H1 (cell line): ENCODE measurements at regions not wholly inside any gene's neighbourhood (a gene's known extent, or its start where the extent isn't known, plus 50 kb on each side); places are given as distances from the start of the nearest gene placed in this dataset.

Experiments
- CTCF ChIA-PET: fragments of 300-600 bp; sonication (Branson Sonifier 250); formaldehyde crosslinking; loops from one replicate; lab custom pipeline; 2021; ENCODE audit not compliant: partially characterized antibody; lab: Charles Lee
- POLR2A ChIA-PET: fragments of 300-600 bp; sonication (Branson Sonifier 250); formaldehyde crosslinking; loops from one replicate; lab custom pipeline; 2021; ENCODE audit warnings: inconsistent platforms; ENCODE audit not compliant: partially characterized antibody; lab: Charles Lee
- DNase-seq, 2 experiments: peaks; one replicate each; pipeline versions ENCODE4 v3.0.0 to v3.0.0-alpha.2; 2010 to 2022; ENCODE audit warnings: low spot score in 2 of 2, low read depth in 1 of 2, mixed read lengths in 1 of 2
- FAIRE-seq: peaks from 2 replicates; lab custom pipeline; 2011; peaks lifted over from hg19 to GRCh38; lab: Jason Lieb, UNC
- H2AFZ ChIP-seq: 2 replicates; pipeline ENCODE4 v1.8.1; 2012; ENCODE audit warnings: low read length, inconsistent platforms
- H2AK5ac ChIP-seq: 2 replicates; pipeline ENCODE4 v1.6.1; 2013; ENCODE audit warnings: low read depth, low read length
- H2BK120ac ChIP-seq: replicated peaks from 2 replicates; pipeline ENCODE3; 2013; ENCODE audit warnings: low read depth, low read length, inconsistent platforms
- H2BK12ac ChIP-seq: 2 replicates; pipeline ENCODE4 v1.6.1; 2013; ENCODE audit warnings: low read depth, low read length
- H2BK15ac ChIP-seq: 2 replicates; pipeline ENCODE4 v1.6.1; 2013; ENCODE audit warnings: low read length
- H2BK20ac ChIP-seq: 2 replicates; pipeline ENCODE4 v1.6.1; 2013; ENCODE audit warnings: low read length
- H2BK5ac ChIP-seq: 2 replicates; pipeline ENCODE4 v1.6.1; 2013; ENCODE audit warnings: low read depth, low read length
- H3K14ac ChIP-seq: 2 replicates; pipeline ENCODE4 v1.6.1; 2013; ENCODE audit warnings: inconsistent platforms; ENCODE audit not compliant: insufficient read length
- H3K18ac ChIP-seq: 2 replicates; pipeline ENCODE4 v1.6.1; 2013; ENCODE audit warnings: low read length; ENCODE audit errors: extremely low read depth
- H3K23ac ChIP-seq: 2 replicates; pipeline ENCODE4 v1.6.1; 2013; ENCODE audit warnings: inconsistent platforms; ENCODE audit not compliant: insufficient read length
- H3K23me2 ChIP-seq: 2 replicates; pipeline ENCODE4 v1.6.1; 2013; ENCODE audit warnings: low read depth, low read length
- H3K27ac ChIP-seq: 2 replicates; pipeline ENCODE4 v1.6.1; 2011; ENCODE audit warnings: low read depth, low read length, inconsistent platforms
- H3K27me3 ChIP-seq, 4 experiments: replicated peaks in 1 of 4; 1 replicate in 1 of 4; 2 replicates in 3 of 4; pipeline versions ENCODE4 v1.6.1 to v1.8.1; 2011 to 2013; ENCODE audit warnings: low read length in 3 of 4, mild to moderate bottlenecking in 3 of 4, inconsistent platforms in 2 of 4, mixed read lengths in 2 of 4, moderate library complexity in 1 of 4; ENCODE audit not compliant: control insufficient read depth in 3 of 4, insufficient read depth in 3 of 4; ENCODE audit errors: extremely low read depth in 1 of 4
- H3K36me3 ChIP-seq, 4 experiments: 2 replicates each; pipeline versions ENCODE4 v1.6.1 to v1.8.1; 2011 to 2013; ENCODE audit warnings: mild to moderate bottlenecking in 4 of 4, low read length in 3 of 4, moderate library complexity in 2 of 4, control low read depth in 1 of 4, inconsistent platforms in 1 of 4; ENCODE audit not compliant: insufficient read depth in 4 of 4, control insufficient read depth in 2 of 4
- H3K4ac ChIP-seq: replicated peaks from 2 replicates; pipeline ENCODE3; 2013; ENCODE audit warnings: low read length, low read depth, mixed read lengths, inconsistent platforms; ENCODE audit not compliant: insufficient read length
- H3K4me1 ChIP-seq, 4 experiments: replicated peaks in 1 of 4; 1 replicate in 1 of 4; 2 replicates in 3 of 4; pipeline versions ENCODE4 v1.6.1 to v1.8.1; 2011 to 2013; ENCODE audit warnings: low read length in 3 of 4, inconsistent platforms in 2 of 4, mixed read lengths in 1 of 4; ENCODE audit not compliant: insufficient read depth in 4 of 4, control insufficient read depth in 3 of 4
- H3K4me2 ChIP-seq, 2 experiments: 2 replicates each; pipeline versions ENCODE4 v1.6.1 to v1.8.1; 2011 to 2013; ENCODE audit warnings: low read depth in 2 of 2, low read length in 2 of 2, control low read depth in 1 of 2, inconsistent platforms in 1 of 2, mild to moderate bottlenecking in 1 of 2; ENCODE audit not compliant: insufficient read depth in 1 of 2
- H3K4me3 ChIP-seq, 4 experiments: fragments of 200-600, 300-600 bp in 1 of 4; sonication (generic), shearing (Covaris generic), sonication (Bioruptor Twin) in 1 of 4; 2 replicates each; pipeline versions ENCODE4 v1.5.1 to v1.8.1; 2011 to 2016; ENCODE audit warnings: low read length in 4 of 4, low read depth in 3 of 4, control low read depth in 2 of 4, inconsistent platforms in 2 of 4, mild to moderate bottlenecking in 2 of 4, mixed read lengths in 1 of 4, moderate library complexity in 1 of 4; ENCODE audit not compliant: insufficient read depth in 2 of 4; ENCODE audit errors: extremely low read depth in 1 of 4
- H3K56ac ChIP-seq: replicated peaks from 2 replicates; pipeline ENCODE3; 2013; ENCODE audit warnings: low read depth, mild to moderate bottlenecking, mixed read lengths, low read length, inconsistent platforms; ENCODE audit not compliant: insufficient read length
- H3K79me1 ChIP-seq: 2 replicates; pipeline ENCODE4 v1.6.1; 2013; ENCODE audit warnings: low read depth, low read length, control low read depth
- H3K79me2 ChIP-seq, 2 experiments: 2 replicates each; pipeline versions ENCODE4 v1.6.1 to v1.8.1; 2012 to 2013; ENCODE audit warnings: low read length in 2 of 2, mild to moderate bottlenecking in 2 of 2, inconsistent platforms in 1 of 2; ENCODE audit not compliant: insufficient read depth in 2 of 2, control insufficient read depth in 1 of 2
- H3K9ac ChIP-seq, 4 experiments: replicated peaks in 1 of 4; 1 replicate in 1 of 4; 2 replicates in 3 of 4; pipeline versions ENCODE4 v1.6.1 to v1.8.1; 2011 to 2013; ENCODE audit warnings: low read depth in 3 of 4, low read length in 3 of 4, control low read depth in 2 of 4, mild to moderate bottlenecking in 2 of 4, moderate library complexity in 2 of 4, inconsistent platforms in 1 of 4; ENCODE audit errors: extremely low read depth in 1 of 4
- H3K9me3 ChIP-seq, 2 experiments: 2 replicates each; pipeline versions ENCODE4 v1.6.1 to v1.8.1; 2012 to 2013; ENCODE audit warnings: mild to moderate bottlenecking in 2 of 2, moderate library complexity in 2 of 2, control low read depth in 1 of 2, inconsistent platforms in 1 of 2, low read depth in 1 of 2, low read length in 1 of 2, mixed read lengths in 1 of 2; ENCODE audit not compliant: insufficient read depth in 2 of 2
- H4K20me1 ChIP-seq, 2 experiments: replicated peaks in 1 of 2; 2 replicates each; pipeline versions ENCODE3 to v1.8.1; 2011 to 2013; ENCODE audit warnings: inconsistent platforms in 2 of 2, low read length in 2 of 2, mild to moderate bottlenecking in 1 of 2; ENCODE audit not compliant: insufficient read depth in 2 of 2, control insufficient read depth in 1 of 2
- H4K5ac ChIP-seq: 2 replicates; pipeline ENCODE4 v1.6.1; 2013; ENCODE audit warnings: low read length, low read depth, mixed read lengths, inconsistent platforms; ENCODE audit not compliant: insufficient read length
- H4K8ac ChIP-seq: 2 replicates; pipeline ENCODE4 v1.8.0; 2013; ENCODE audit warnings: mild to moderate bottlenecking, moderate library complexity, low read length, inconsistent platforms; ENCODE audit not compliant: insufficient read depth; ENCODE audit errors: extremely low read depth
- H4K91ac ChIP-seq: replicated peaks from 2 replicates; pipeline ENCODE3; 2013; ENCODE audit warnings: low read length, mixed read lengths, inconsistent platforms; ENCODE audit not compliant: insufficient read length
- EGR1 ChIP-seq: IDR thresholded peaks from 2 replicates; pipeline ENCODE4 v1.6.1; 2011; ENCODE audit warnings: low read depth, low read length, borderline replicate concordance
- JUND ChIP-seq: IDR thresholded peaks from 2 replicates; pipeline ENCODE4 v1.6.1; 2011; ENCODE audit warnings: mild to moderate bottlenecking, improper control_type of control experiment, low read length
- KDM4A ChIP-seq: IDR thresholded peaks from one replicate; pipeline ENCODE4 v1.7.1; 2012; ENCODE audit warnings: low read depth, mild to moderate bottlenecking, moderate library complexity, low read length, inconsistent platforms; ENCODE audit not compliant: severe bottlenecking
- NANOG ChIP-seq: IDR thresholded peaks from 2 replicates; pipeline ENCODE4 v1.6.1; 2011; ENCODE audit warnings: low read length, low read depth, mild to moderate bottlenecking, inconsistent platforms; ENCODE audit not compliant: insufficient read depth, poor library complexity, severe bottlenecking
- POLR2AphosphoS5 ChIP-seq: IDR thresholded peaks from 2 replicates; pipeline ENCODE4 v1.6.1; 2011; ENCODE audit warnings: low read depth, low read length
- RAD21 ChIP-seq, 2 experiments: IDR thresholded peaks in 1 of 2; conservative IDR thresholded peaks in 1 of 2; 2 replicates each; pipeline ENCODE4 v1.6.1; 2011; ENCODE audit warnings: low read depth in 2 of 2, low read length in 2 of 2, improper control_type of control experiment in 1 of 2, inconsistent platforms in 1 of 2, mild to moderate bottlenecking in 1 of 2, moderate library complexity in 1 of 2
- RBBP5 ChIP-seq: IDR thresholded peaks from 2 replicates; pipeline ENCODE4 v1.7.1; 2012; ENCODE audit warnings: low read depth, mild to moderate bottlenecking, inconsistent platforms, low read length, moderate library complexity, borderline replicate concordance
- SIRT6 ChIP-seq: IDR thresholded peaks from one replicate; pipeline ENCODE4 v1.7.1; 2012; ENCODE audit warnings: low read length, inconsistent platforms
- SP1 ChIP-seq: IDR thresholded peaks from 2 replicates; pipeline ENCODE4 v1.6.1; 2011; ENCODE audit warnings: low read depth, low read length
- SP2 ChIP-seq: IDR thresholded peaks from 2 replicates; pipeline ENCODE4 v1.6.1; 2012; ENCODE audit warnings: mild to moderate bottlenecking, low read length, inconsistent platforms
- TCF12 ChIP-seq: IDR thresholded peaks from 2 replicates; pipeline ENCODE4 v1.6.1; 2011; ENCODE audit warnings: low read depth, mild to moderate bottlenecking, low read length
- WGBS, 2 experiments: shearing (Covaris generic) in 1 of 2; methylation state at CpG; one replicate each; pipeline versions ENCODE4 v1.1.6 to v1.1.7; 2013 to 2015; ENCODE audit warnings: low lambda C conversion rate in 2 of 2, mixed read lengths in 2 of 2, inconsistent platforms in 1 of 2, low coverage in 1 of 2, missing lambda C conversion rate in 1 of 2; ENCODE audit not compliant: insufficient replicate concordance in 2 of 2, insufficient coverage in 1 of 2, insufficient read length in 1 of 2; ENCODE audit errors: extremely low coverage in 1 of 2, missing lambda C conversion rate in 1 of 2; 5-methylcytosine and 5-hydroxymethylcytosine counted together
- TF ChIP-seq, protein P1 (sequence below): IDR thresholded peaks from 2 replicates; pipeline ENCODE4 v1.6.1; 2011; ENCODE audit warnings: low read length, improper control_type of control experiment

DNA sequence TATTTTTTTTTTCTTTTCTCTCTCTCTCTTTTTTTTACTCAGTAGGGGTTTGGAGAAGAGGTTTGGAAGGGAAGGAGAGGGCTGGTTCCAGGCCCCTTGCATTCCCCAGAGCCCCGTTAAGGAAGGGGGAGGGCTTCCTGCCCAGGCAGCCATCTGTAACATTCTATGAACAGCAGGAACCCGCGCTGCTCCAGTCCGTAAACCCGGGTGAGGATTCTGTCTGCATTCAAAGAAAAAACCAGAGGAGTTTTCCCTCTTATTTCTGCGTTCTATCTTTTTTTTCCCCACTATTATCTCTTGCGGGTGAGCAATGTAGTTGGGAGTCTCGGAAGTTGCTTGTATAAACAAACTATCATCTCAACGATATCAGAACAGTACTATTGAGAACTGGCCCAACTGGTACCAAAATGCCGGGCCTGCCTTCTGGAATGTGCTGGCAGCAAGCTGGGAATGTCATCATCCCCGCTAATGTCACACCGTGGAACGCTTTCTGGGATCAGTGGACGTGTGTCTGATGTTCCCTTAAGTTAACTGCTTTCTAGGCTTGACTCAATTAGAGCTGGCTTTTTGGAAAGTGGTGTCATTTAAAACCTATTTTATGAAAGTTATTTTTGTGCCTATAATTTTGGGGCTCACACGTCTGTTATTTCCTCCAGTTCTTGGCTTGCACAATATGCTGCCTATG is 153.1 kb upstream of the MEOX2 start:
- H3K4me1 ChIP-seq, result peaks cover 0 to 5% (median 0%) of the 10 kb centered on the region in 4 experiments; a peak in 1 of 7 replicates
- H2AFZ ChIP-seq, result peak overlapping the region; percentile 98
- H3K56ac ChIP-seq, result no peak overlapping the region
- H3K18ac ChIP-seq, result no peak overlapping the region
- H2AK5ac ChIP-seq, result no peak overlapping the region
- no peak overlapping the region for H3K23ac ChIP-seq
- H3K9me3 ChIP-seq, result no peaks in the 10 kb centered on the region
- FAIRE-seq (no peak), DNase-seq (peak; percentile 38 to 59)
- CTCF ChIA-PET, result interaction anchor here (0.7 to 0.9 kb wide), 2 partner anchors 512 to 784 kb away, joined by 3 to 4 read pairs; no protein-coding TSS in a partner anchor
- H2BK20ac ChIP-seq, result peak overlapping the region; percentile 32; the same call in 1 of the 2 replicates
- no peak overlapping the region for H2BK15ac ChIP-seq
- H3K79me2 ChIP-seq, result no peaks in the 10 kb centered on the region
- H4K8ac ChIP-seq, result no peak overlapping the region
- H3K4ac ChIP-seq, result no peak overlapping the region
- H2BK12ac ChIP-seq, result peak overlapping the region; percentile 95
- no peak overlapping the region for H3K14ac ChIP-seq
- no peak overlapping the region for H4K91ac ChIP-seq
- no peak overlapping the region for H3K9ac ChIP-seq
- WGBS, 2 experiments, result 43% methylated on average over 15 of the region's 15 CpGs; no CpG with 5 or more reads in 1 of the 2 experiments
- H3K36me3 ChIP-seq, result no peaks in the 10 kb centered on the region
- no peak overlapping the region for H4K5ac ChIP-seq
- peak overlapping the region in 2 of 4 experiments; percentile 11 to 42; a peak in 3 of 8 replicates for H3K4me3 ChIP-seq
- no peaks in the 10 kb centered on the region for H3K27me3 ChIP-seq
- POLR2A ChIA-PET, result interaction anchor here (0.7 kb wide), 2 partner anchors 257 to 512 kb away, joined by 3 to 5 read pairs; no protein-coding TSS in a partner anchor
- H3K4me2 ChIP-seq, result peak overlapping the region; percentile 9 to 53
- H4K20me1 ChIP-seq, result no peaks in the 10 kb centered on the region
- no peaks in the 10 kb centered on the region for H3K79me1 ChIP-seq
- no peak overlapping the region for H3K27ac ChIP-seq
- H3K23me2 ChIP-seq, result no peaks in the 10 kb centered on the region
- H2BK120ac ChIP-seq, result peak overlapping the region; percentile 16
- peak overlapping the region; percentile 52; the same call in 1 of the 2 replicates for H2BK5ac ChIP-seq
- TF ChIP-seq, protein P1, sequence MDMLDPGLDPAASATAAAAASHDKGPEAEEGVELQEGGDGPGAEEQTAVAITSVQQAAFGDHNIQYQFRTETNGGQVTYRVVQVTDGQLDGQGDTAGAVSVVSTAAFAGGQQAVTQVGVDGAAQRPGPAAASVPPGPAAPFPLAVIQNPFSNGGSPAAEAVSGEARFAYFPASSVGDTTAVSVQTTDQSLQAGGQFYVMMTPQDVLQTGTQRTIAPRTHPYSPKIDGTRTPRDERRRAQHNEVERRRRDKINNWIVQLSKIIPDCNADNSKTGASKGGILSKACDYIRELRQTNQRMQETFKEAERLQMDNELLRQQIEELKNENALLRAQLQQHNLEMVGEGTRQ, result no peak
- TF ChIP-seq JUND, result no peak
- no peak for TF ChIP-seq SP2
- no peak for TF ChIP-seq KDM4A
- no peak for TF ChIP-seq NANOG
- peak; percentile 83; the same call in 1 of the 2 replicates for TF ChIP-seq RBBP5
- 0 out of 2 replicates have a peak, but pooled peaks have one; percentile 66 for TF ChIP-seq TCF12
- peak; percentile 74 for TF ChIP-seq SP1
- TF ChIP-seq SIRT6, result no peak
- no peak for TF ChIP-seq RAD21 (IDR thresholded peaks at IDR 0.05 in 1 of 2, conservative IDR thresholded peaks at IDR 0.05 in 1 of 2; ENCODE audit: low read depth in 2 of 2, low read length in 2 of 2)
- TF ChIP-seq EGR1, result no peak
- TF ChIP-seq POLR2AphosphoS5, result no peak
